Prostate gland (tissue), 2 donors: ENCODE measurements at regions not wholly inside any gene's neighbourhood (a gene's known extent, or its start where the extent isn't known, plus 50 kb on each side); places are given as distances from the start of the nearest gene placed in this dataset.

ENCODE experiments used
- DNase-seq: peaks from one replicate; pipeline ENCODE4 v3.0.0-alpha.2; 2019; ENCODE audit warnings: low spot score
- H3K27ac ChIP-seq, 2 donors: fragments of 200-600 bp; sonication (generic); 2 replicates each; pipeline ENCODE4 v1.5.1; 2017 to 2019
- H3K27me3 ChIP-seq: fragments of 200-600 bp; sonication (generic); replicated peaks from 2 replicates; pipeline ENCODE4 v1.5.1; 2019; ENCODE audit not compliant: insufficient read depth
- H3K36me3 ChIP-seq, 2 donors: fragments of 200-600 bp; sonication (generic); 1 replicate in 1 of 2; 2 replicates in 1 of 2; pipeline versions ENCODE4 v1.5.1 to v1.8.1; 2017 to 2019
- H3K4me1 ChIP-seq: fragments of 200-600 bp; sonication (generic); replicated peaks from 2 replicates; pipeline ENCODE4 v1.5.1; 2019
- H3K4me3 ChIP-seq, 2 donors: fragments of 200-600 bp; sonication (generic); 2 replicates each; pipeline ENCODE4 v1.5.1; 2017 to 2019
- H3K9me3 ChIP-seq: fragments of 200-600 bp; sonication (generic); 2 replicates; pipeline ENCODE4 v1.5.1; 2017
- POLR2A ChIP-seq: fragments of 450-650 bp; IDR thresholded peaks from one replicate; pipeline ENCODE4 v1.6.1; 2016; ENCODE audit warnings: antibody characterized with exemption, mild to moderate bottlenecking
- POLR2AphosphoS5 ChIP-seq: sonication (generic); formaldehyde crosslinking; IDR thresholded peaks from one replicate; pipeline ENCODE4 v1.6.1; 2017; ENCODE audit warnings: antibody characterized with exemption
- WGBS: methylation state at CpG from one replicate; pipeline ENCODE4 v1.1.5; 2018; 5-methylcytosine and 5-hydroxymethylcytosine counted together
- intact Hi-C: fragments of 100-400 bp; cut with DNase I; formaldehyde crosslinking; loops from one replicate; pipeline ENCODE4 v1.14.2; 2022
- TF ChIP-seq, protein P1 (sequence below), 4 experiments: fragments of 200-600 bp in 2 of 4; fragments of 450-650 bp in 2 of 4; sonication (generic) in 2 of 4; IDR thresholded peaks; 1 replicate in 3 of 4; 2 replicates in 1 of 4; pipeline ENCODE4 v1.5.1; 2016 to 2019; ENCODE audit warnings: antibody characterized with exemption in 4 of 4, mild to moderate bottlenecking in 2 of 4, moderate library complexity in 2 of 4

DNA sequence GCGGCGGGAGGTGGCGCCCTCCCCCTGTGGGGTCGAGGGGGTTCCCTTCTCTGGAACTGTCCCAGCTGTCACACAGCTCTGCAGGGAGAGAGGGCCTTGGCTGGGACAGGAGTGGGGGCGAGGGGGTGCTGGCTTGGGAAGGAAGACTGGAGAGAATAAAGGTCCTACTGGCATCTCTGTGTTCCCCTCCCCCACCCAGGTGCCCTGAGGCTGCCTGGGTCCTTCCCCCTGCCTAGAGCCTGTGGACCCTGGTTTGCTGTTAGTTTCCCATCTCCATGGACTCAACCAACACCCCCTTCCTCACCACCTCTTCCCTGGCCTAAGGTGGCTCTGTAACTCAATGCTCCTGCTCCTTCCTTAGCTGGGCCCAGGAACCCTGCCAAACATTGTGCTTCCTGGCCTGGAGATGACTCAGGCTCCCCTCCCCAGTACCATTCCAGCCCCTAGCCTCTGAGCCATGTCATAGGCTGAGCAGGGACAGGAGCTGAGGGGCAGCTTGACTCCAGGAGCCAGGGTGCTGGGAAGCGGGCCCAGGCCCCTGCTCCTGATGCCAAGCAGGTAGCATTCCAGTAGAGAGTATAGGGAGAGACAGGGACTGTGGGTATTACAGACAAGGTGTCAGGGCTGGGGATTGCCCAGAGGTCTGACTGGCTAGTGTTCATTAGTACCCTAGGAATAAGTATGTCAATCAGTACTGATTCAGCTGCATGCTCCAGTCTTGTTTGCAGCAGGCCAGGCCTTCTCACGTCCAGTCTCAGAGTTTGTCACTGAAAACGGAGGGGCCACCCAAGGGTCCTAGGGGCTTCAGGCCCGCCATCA lies 100.7 kb downstream of the EFNB1 start:
- TF ChIP-seq POLR2A: no peak
- TF ChIP-seq, protein P1, sequence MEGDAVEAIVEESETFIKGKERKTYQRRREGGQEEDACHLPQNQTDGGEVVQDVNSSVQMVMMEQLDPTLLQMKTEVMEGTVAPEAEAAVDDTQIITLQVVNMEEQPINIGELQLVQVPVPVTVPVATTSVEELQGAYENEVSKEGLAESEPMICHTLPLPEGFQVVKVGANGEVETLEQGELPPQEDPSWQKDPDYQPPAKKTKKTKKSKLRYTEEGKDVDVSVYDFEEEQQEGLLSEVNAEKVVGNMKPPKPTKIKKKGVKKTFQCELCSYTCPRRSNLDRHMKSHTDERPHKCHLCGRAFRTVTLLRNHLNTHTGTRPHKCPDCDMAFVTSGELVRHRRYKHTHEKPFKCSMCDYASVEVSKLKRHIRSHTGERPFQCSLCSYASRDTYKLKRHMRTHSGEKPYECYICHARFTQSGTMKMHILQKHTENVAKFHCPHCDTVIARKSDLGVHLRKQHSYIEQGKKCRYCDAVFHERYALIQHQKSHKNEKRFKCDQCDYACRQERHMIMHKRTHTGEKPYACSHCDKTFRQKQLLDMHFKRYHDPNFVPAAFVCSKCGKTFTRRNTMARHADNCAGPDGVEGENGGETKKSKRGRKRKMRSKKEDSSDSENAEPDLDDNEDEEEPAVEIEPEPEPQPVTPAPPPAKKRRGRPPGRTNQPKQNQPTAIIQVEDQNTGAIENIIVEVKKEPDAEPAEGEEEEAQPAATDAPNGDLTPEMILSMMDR (IDR thresholded peaks at IDR 0.05): no peak
- no peak for TF ChIP-seq POLR2AphosphoS5
- 66% methylated on average over 9 of the region's 9 CpGs for WGBS

DNA sequence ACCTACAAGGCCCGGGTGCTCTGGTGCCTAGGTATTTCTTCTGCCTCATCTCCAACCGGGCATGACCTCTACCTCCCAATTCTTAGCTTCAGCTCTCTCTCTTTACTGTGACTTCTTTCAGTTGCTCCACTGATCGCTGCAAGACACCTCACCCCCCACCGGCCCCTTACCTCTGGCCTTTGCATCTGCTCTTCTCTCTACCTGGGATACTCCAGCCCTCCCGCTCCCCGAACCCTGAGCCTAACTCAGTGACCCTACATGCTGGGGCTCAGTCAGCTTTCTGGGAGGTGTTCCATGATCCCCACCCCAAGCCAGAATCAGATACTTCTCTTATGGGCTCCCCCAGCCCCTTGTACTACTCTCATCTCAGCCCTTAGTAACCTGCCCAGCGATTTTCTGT lies 99.6 kb downstream of the EFNB1 start:
- H3K27me3 ChIP-seq: no peaks in the 10 kb centered on the region

More for the DNA sequence above, 100.7 kb downstream of the EFNB1 start:
- peak; percentile 16 for DNase-seq
- Histone ChIP-seq H3K4me1 (no peaks in the 10 kb centered on the region), H3K27ac (no peak overlapping the region), H3K4me3 (no peak overlapping the region), H3K27me3 (no peaks in the 10 kb centered on the region), H3K36me3 (no peaks in the 10 kb centered on the region), H3K9me3 (no peaks in the 10 kb centered on the region)
- intact Hi-C loops: no loop called here

DNA sequence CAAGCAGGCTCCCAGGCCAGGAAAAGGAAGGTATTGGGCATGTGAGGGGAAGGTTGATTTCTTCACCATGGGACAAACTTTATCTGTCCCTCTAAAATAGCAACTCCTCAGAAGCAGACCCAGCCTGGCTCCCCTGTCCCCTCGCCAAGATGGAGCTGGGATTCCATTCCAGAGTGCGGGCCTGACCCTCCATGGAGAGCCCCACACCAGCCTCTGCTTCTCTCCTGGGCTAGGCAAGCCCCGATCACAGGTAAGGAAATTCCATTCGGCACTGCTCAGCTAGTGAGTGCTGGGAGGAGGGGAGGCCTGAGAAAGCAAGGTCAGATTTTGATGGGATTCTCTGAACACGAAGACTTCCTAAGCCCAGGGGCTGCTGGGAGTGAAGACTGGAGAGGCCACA lies 98.4 kb downstream of the EFNB1 start:
- Histone ChIP-seq H3K27me3 (no peaks in the 10 kb centered on the region), H3K4me3 (no peak overlapping the region), H3K4me1 (no peaks in the 10 kb centered on the region), H3K9me3 (no peaks in the 10 kb centered on the region), H3K27ac (no peak overlapping the region), H3K36me3 (no peaks in the 10 kb centered on the region)
- TF ChIP-seq POLR2A (no peak), POLR2AphosphoS5 (no peak)
- TF ChIP-seq, protein P1 (IDR thresholded peaks at IDR 0.05): no peak
- intact Hi-C loops: no loop called here
- DNase-seq: no peak
- WGBS: 100% methylated on average over 2 of the region's 5 CpGs

More for the DNA sequence above, 99.6 kb downstream of the EFNB1 start:
- DNase-seq: no peak
- Histone ChIP-seq H3K9me3 (no peaks in the 10 kb centered on the region), H3K27ac (no peak overlapping the region), H3K4me3 (no peak overlapping the region), H3K36me3 (no peaks in the 10 kb centered on the region), H3K4me1 (no peaks in the 10 kb centered on the region)
- 100% methylated on average over 7 of the region's 7 CpGs for WGBS
- intact Hi-C loops: no loop called here
- TF ChIP-seq, protein P1 (IDR thresholded peaks at IDR 0.05): no peak
- TF ChIP-seq POLR2A: no peak
- no peak for TF ChIP-seq POLR2AphosphoS5

DNA sequence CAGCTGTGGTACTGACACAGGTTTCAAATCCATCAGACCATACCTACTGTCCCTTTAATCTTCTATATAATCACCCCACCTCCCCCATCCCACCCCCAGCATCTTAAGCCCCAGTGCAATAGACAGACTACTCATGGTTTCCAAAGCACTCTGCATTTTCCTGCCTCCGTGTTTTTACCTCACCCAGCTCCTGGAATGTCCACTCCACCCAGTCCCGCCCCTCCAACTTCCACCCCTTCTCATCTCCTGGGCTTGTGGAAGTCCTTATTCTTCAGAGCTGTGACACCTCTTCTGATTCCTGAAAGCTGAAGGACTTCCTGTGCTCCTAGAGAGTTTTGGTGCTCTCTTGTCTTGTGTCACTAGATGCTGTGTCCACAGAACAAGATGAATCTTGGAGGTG lies 94.3 kb downstream of the EFNB1 start:
- no peaks in the 10 kb centered on the region for H3K36me3 ChIP-seq
- H3K4me3 ChIP-seq: no peak overlapping the region
- H3K9me3 ChIP-seq: no peaks in the 10 kb centered on the region
- no peaks in the 10 kb centered on the region for H3K4me1 ChIP-seq
- no peak for TF ChIP-seq POLR2A
- no peak for TF ChIP-seq POLR2AphosphoS5
- TF ChIP-seq, protein P1 (IDR thresholded peaks at IDR 0.05): no peak
- WGBS: 83% methylated on average over 2 of the region's 2 CpGs
- H3K27me3 ChIP-seq: no peaks in the 10 kb centered on the region
- intact Hi-C loops: no loop called here
- no peak for DNase-seq
- H3K27ac ChIP-seq: no peak overlapping the region

DNA sequence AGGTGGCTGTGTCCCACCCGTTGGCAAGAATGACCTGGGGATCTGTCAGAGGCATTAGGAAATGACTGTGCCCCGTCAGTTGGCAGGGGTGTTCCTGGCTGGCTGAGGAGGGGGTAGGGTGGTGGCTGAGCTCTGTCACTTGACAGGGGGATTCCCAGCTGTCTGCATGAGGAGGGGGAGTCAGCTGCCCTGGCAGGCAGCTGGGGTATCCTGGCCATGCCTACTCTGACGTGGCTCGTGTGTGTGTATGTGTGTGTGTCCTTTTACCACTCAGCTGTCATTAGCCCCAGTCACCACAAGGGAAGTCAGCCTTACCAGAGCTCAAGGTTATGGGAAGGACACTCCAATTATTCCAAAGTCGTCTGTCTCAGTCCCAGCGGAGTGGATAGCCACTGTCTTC lies 93.2 kb downstream of the EFNB1 start:
- Histone ChIP-seq H3K36me3 (no peaks in the 10 kb centered on the region), H3K27me3 (no peaks in the 10 kb centered on the region), H3K27ac (no peak overlapping the region), H3K4me1 (no peaks in the 10 kb centered on the region), H3K9me3 (no peaks in the 10 kb centered on the region), H3K4me3 (no peak overlapping the region)
- 85% methylated on average over 6 of the region's 6 CpGs for WGBS
- TF ChIP-seq, protein P1 (IDR thresholded peaks at IDR 0.05): no peak
- TF ChIP-seq POLR2AphosphoS5 (no peak), POLR2A (no peak)
- no peak for DNase-seq
- intact Hi-C loops: no loop called here
